ENCODE measurements at regions not wholly inside any gene's neighbourhood (a gene's known extent, or its start where the extent isn't known, plus 50 kb on each side); places are given as distances from the start of the nearest gene placed in this dataset.

DNA sequence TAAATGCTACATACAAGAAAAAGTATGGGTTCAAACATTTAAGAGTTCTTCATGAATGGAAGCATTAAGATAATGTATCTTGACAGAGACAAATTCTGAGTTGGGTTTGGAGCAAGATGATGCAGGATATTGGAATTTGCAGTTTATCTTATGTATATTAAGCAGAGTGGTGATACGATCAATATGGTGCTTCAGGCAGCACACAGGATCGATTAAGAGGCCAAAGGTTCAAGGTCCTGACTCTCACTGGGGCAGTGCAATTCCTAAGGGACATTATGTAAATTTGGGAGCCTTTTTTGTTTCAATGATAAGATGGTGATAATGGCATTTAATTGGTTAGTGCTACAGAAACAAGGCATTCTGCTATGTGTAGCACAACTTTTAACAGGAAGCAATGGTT, 381.9 kb downstream of the KCNJ3 start:
- Mint-ChIP-seq H3K4me3 (no peak overlapping the region), H3K27me3 (ENCODE audit: insufficient read depth) (no peaks in the 10 kb centered on the region), H3K36me3 (ENCODE audit: low read depth) (no peaks in the 10 kb centered on the region), H3K27ac (no peak overlapping the region), H3K9me3 (peaks cover 17% of the 10 kb centered on the region), H3K4me1 (ENCODE audit: low read depth) (no peaks in the 10 kb centered on the region)
- TF ChIP-seq, protein P1, sequence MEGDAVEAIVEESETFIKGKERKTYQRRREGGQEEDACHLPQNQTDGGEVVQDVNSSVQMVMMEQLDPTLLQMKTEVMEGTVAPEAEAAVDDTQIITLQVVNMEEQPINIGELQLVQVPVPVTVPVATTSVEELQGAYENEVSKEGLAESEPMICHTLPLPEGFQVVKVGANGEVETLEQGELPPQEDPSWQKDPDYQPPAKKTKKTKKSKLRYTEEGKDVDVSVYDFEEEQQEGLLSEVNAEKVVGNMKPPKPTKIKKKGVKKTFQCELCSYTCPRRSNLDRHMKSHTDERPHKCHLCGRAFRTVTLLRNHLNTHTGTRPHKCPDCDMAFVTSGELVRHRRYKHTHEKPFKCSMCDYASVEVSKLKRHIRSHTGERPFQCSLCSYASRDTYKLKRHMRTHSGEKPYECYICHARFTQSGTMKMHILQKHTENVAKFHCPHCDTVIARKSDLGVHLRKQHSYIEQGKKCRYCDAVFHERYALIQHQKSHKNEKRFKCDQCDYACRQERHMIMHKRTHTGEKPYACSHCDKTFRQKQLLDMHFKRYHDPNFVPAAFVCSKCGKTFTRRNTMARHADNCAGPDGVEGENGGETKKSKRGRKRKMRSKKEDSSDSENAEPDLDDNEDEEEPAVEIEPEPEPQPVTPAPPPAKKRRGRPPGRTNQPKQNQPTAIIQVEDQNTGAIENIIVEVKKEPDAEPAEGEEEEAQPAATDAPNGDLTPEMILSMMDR (IDR thresholded peaks at IDR 0.05): no peak
- no peak for DNase-seq

DNA sequence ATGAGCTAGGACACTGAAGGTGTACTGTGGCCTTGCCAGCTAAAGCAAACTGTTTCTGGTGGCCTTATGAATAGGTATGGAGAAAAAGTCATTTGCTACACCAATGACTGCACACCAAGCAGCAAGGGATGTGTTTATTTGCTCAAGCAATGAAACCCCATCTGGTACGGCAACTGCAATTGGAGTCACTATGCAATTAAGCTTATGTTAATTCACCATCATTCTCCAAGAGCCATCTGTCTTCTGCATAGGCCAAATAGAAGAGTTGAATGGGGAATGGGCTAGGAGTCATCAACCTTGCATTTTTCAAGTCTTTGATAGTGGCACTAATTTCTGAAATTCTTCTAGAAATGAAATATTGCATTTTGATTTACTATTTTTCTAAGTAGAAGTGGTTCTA, 372.0 kb downstream of the KCNJ3 start:
- Mint-ChIP-seq H3K9me3 (peaks cover 39% of the 10 kb centered on the region), H3K36me3 (ENCODE audit: low read depth) (peaks cover 8% of the 10 kb centered on the region; the same call in 1 of the 2 replicates), H3K27ac (no peak overlapping the region), H3K27me3 (ENCODE audit: insufficient read depth) (no peaks in the 10 kb centered on the region), H3K4me1 (ENCODE audit: low read depth) (no peaks in the 10 kb centered on the region), H3K4me3 (no peak overlapping the region)
- TF ChIP-seq, protein P1 (IDR thresholded peaks at IDR 0.05): no peak
- no peak for DNase-seq

DNA sequence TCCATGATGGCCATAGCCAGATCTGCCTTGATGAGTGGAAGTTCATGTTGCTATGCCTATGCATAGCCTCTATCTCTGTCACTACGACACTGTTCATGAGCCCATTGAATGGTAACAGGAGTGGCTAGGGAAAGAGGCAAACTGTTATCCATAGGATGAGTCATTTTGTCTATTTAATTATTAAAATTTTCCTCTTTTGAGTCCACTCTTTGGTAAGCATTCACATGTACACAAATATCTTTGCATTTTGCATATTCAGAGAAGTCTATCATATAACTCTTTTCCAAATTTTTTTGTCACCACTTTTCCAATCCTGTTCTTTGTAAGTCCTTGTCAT, 364.4 kb downstream of the KCNJ3 start:
- H3K36me3 Mint-ChIP-seq (ENCODE audit: low read depth): no peaks in the 10 kb centered on the region
- DNase-seq: no peak
- H3K9me3 Mint-ChIP-seq: peaks cover 54% of the 10 kb centered on the region
- H3K27me3 Mint-ChIP-seq (ENCODE audit: insufficient read depth): no peaks in the 10 kb centered on the region
- H3K27ac Mint-ChIP-seq: no peak overlapping the region
- no peak overlapping the region for H3K4me3 Mint-ChIP-seq
- TF ChIP-seq, protein P1 (IDR thresholded peaks at IDR 0.05): no peak
- H3K4me1 Mint-ChIP-seq (ENCODE audit: low read depth): no peaks in the 10 kb centered on the region

DNA sequence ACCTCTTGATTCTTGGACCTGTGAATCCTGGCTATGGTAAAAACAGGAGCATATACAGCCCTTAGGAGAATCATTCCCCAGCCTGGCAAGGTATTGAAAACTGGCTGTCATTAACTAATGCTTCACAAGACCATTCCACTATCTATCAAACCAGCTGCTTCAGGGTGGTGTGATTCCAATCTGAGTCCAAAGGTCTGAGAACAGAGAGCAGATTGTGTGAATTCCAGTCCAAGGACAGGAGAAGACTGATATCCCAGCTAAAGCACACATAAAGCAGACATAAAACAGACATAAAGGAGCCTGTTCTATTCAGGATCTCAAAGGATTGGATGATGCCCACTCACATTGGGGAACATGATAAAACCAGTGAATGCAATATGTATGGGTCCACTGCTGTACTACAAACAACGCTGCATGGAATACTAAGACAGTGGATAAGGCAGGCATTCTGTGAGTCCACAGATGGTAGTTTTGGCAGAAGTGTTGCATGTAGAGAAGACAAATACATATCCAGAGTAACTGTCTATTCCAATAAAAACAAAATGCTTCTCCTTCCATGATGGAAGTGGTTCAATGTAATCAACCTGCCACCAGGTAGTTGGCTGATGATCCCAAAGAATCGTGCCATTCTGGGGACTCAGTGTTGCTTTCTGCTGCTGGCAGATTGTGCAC, 363.9 kb downstream of the KCNJ3 start:
- TF ChIP-seq, protein P1 (IDR thresholded peaks at IDR 0.05): no peak
- H3K4me3 Mint-ChIP-seq: no peak overlapping the region
- H3K27ac Mint-ChIP-seq: no peak overlapping the region
- peaks cover 54% of the 10 kb centered on the region for H3K9me3 Mint-ChIP-seq
- H3K36me3 Mint-ChIP-seq (ENCODE audit: low read depth): no peaks in the 10 kb centered on the region
- no peaks in the 10 kb centered on the region for H3K27me3 Mint-ChIP-seq (ENCODE audit: insufficient read depth)
- DNase-seq: no peak
- H3K4me1 Mint-ChIP-seq (ENCODE audit: low read depth): no peaks in the 10 kb centered on the region

DNA sequence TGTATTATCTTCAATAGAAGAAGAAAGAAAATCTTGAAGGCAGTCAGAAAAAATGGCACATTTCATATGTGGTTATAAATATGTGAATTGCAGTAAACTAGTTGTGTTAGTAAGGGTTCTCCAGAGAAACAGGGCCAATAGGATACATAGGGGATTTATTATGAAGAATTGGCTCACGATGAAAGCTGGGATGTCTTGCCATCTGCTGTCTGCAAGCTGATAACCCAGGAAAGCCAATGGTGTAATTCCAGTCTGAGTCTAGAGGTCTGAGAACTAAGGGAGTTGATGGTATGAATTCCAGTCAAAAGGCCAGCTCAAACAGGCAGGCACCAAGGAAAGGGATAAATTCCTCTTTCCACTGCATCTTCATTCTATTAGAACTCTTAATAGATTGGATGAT, 362.4 kb downstream of the KCNJ3 start:
- H3K9me3 Mint-ChIP-seq: peaks cover 49% of the 10 kb centered on the region
- peaks cover 6% of the 10 kb centered on the region; the same call in 1 of the 2 replicates for H3K36me3 Mint-ChIP-seq (ENCODE audit: low read depth)
- TF ChIP-seq, protein P1 (IDR thresholded peaks at IDR 0.05): no peak

More for the DNA sequence above, 362.4 kb downstream of the KCNJ3 start:
- Mint-ChIP-seq H3K27ac (no peak overlapping the region), H3K4me3 (no peak overlapping the region), H3K4me1 (ENCODE audit: low read depth) (no peaks in the 10 kb centered on the region), H3K27me3 (ENCODE audit: insufficient read depth) (no peaks in the 10 kb centered on the region)
- no peak for DNase-seq
